A549 (cell line): ENCODE measurements at regions not wholly inside any gene's neighbourhood (a gene's known extent, or its start where the extent isn't known, plus 50 kb on each side); places are given as distances from the start of the nearest gene placed in this dataset.

Experiments used
- ATAC-seq, 2 experiments: fragments of 200-7000 bp in 1 of 2; fragments of >200 bp in 1 of 2; cut with Nextera tagmentation in 1 of 2; cut with Tn5 transposase in 1 of 2; 3 replicates each; pipeline versions ENCODE4 v1.8.0 to v1.9.1; 2018 to 2020; ENCODE audit warnings: mild to moderate bottlenecking in 1 of 2, moderate library complexity in 1 of 2
- CTCF ChIA-PET: fragments of 300-600 bp; sonication (Branson Sonifier 250); formaldehyde crosslinking; extraction: SDS; loops from one replicate; lab custom pipeline; 2021; ENCODE audit warnings: antibody characterized with exemption, inconsistent platforms; lab: Yijun Ruan, JAX
- POLR2A ChIA-PET: fragments of 350-600 bp; formaldehyde crosslinking; extraction: SDS; loops from one replicate; lab custom pipeline; 2021; ENCODE audit warnings: antibody characterized with exemption, inconsistent platforms; lab: Yijun Ruan, JAX
- DNase-seq, 2 experiments: peaks; one replicate each; pipeline versions ENCODE4 v3.0.0 to v3.0.0-alpha.2; 2011 to 2016; ENCODE audit warnings: low read depth in 1 of 2, low spot score in 1 of 2
- FAIRE-seq: peaks from 2 replicates; lab custom pipeline; 2011; peaks lifted over from hg19 to GRCh38; lab: Jason Lieb, UNC
- H3K27ac ChIP-seq, 2 experiments: fragments of >200 bp; sonication (Bioruptor Twin); formaldehyde crosslinking; 3 replicates each; pipeline ENCODE4 v1.5.1; 2016 to 2017
- H3K4me1 ChIP-seq: fragments of >200 bp; sonication (Bioruptor Twin); formaldehyde crosslinking; 3 replicates; pipeline ENCODE4 v1.6.1; 2016
- H3K4me2 ChIP-seq: fragments of >200 bp; sonication (Bioruptor Twin); formaldehyde crosslinking; 3 replicates; pipeline ENCODE4 v1.6.1; 2016
- H3K4me3 ChIP-seq: fragments of >200 bp; sonication (Bioruptor Twin); formaldehyde crosslinking; 3 replicates; pipeline ENCODE4 v1.5.1; 2016
- H3K9me3 ChIP-seq: fragments of >200 bp; sonication (Bioruptor Twin); formaldehyde crosslinking; 3 replicates; pipeline ENCODE4 v1.6.1; 2016
- BHLHE40 ChIP-seq: IDR thresholded peaks from 2 replicates; pipeline ENCODE4 v1.6.1; 2012; ENCODE audit warnings: low read depth, low read length, inconsistent platforms
- CBX2 ChIP-seq: fragments of 200-600 bp; sonication (generic); IDR thresholded peaks from 2 replicates; pipeline ENCODE4 v1.6.1; 2016; ENCODE audit warnings: low read depth, mild to moderate bottlenecking, borderline replicate concordance
- CBX8 ChIP-seq: fragments of 200-600 bp; sonication (generic); IDR thresholded peaks from 2 replicates; pipeline ENCODE4 v1.6.1; 2016
- EHF ChIP-seq: fragments of 250-450 bp; sonication (Bioruptor Pico); IDR thresholded peaks from 2 replicates; pipeline ENCODE4 v1.5.0; 2020; ENCODE audit warnings: mild to moderate bottlenecking
- FOSB ChIP-seq: fragments of 250-450 bp; sonication (Bioruptor Pico); IDR thresholded peaks from 2 replicates; pipeline ENCODE4 v1.5.0; 2020; ENCODE audit warnings: mild to moderate bottlenecking, moderate library complexity
- FOXS1 ChIP-seq: fragments of 250-450 bp; sonication (Bioruptor Pico); IDR thresholded peaks from 2 replicates; pipeline ENCODE4 v1.5.0; 2020; ENCODE audit warnings: mild to moderate bottlenecking, moderate library complexity
- HEYL ChIP-seq: fragments of 250-450 bp; sonication (Bioruptor Pico); IDR thresholded peaks from 2 replicates; pipeline ENCODE4 v1.8.0; 2021; ENCODE audit warnings: mild to moderate bottlenecking, moderate library complexity
- JUNB ChIP-seq: fragments of >200 bp; sonication (Bioruptor Twin); formaldehyde crosslinking; IDR thresholded peaks from 2 replicates; pipeline ENCODE4 v1.6.1; 2016
- KDM5A ChIP-seq: fragments of 200-600 bp; sonication (generic); IDR thresholded peaks from 2 replicates; pipeline ENCODE4 v1.6.1; 2016; ENCODE audit warnings: antibody characterized with exemption, mild to moderate bottlenecking
- MAZ ChIP-seq: fragments of 150-350 bp; IDR thresholded peaks from 2 replicates; pipeline ENCODE4 v1.6.1; 2014; ENCODE audit warnings: antibody characterized with exemption, low read depth, low read length, borderline replicate concordance
- MYC ChIP-seq: IDR thresholded peaks from 2 replicates; pipeline ENCODE4 v1.6.1; 2012; ENCODE audit warnings: mild to moderate bottlenecking, inconsistent platforms, low read length, improper control_type of control experiment, borderline replicate concordance
- NFE2L2 ChIP-seq: fragments of 150-350 bp; conservative IDR thresholded peaks from 2 replicates; pipeline ENCODE4 v1.6.1; 2014; ENCODE audit warnings: low read length
- NPAS2 ChIP-seq: fragments of 250-450 bp; sonication (Bioruptor Pico); IDR thresholded peaks from 2 replicates; pipeline ENCODE4 v1.8.0; 2022; ENCODE audit warnings: mild to moderate bottlenecking, moderate library complexity, borderline replicate concordance
- POLR2AphosphoS2 ChIP-seq: conservative IDR thresholded peaks from 2 replicates; pipeline ENCODE4 v1.6.1; 2012; ENCODE audit warnings: low read length, improper control_type of control experiment, inconsistent platforms
- RAD21 ChIP-seq, 2 experiments: fragments of >200 bp in 1 of 2; sonication (Bioruptor Twin) in 1 of 2; formaldehyde crosslinking in 1 of 2; IDR thresholded peaks in 1 of 2; conservative IDR thresholded peaks in 1 of 2; 2 replicates in 1 of 2; 3 replicates in 1 of 2; pipeline ENCODE4 v1.6.1; 2012 to 2018; ENCODE audit warnings: inconsistent platforms in 1 of 2
- RCOR1 ChIP-seq: fragments of 150-350 bp; IDR thresholded peaks from 2 replicates; pipeline ENCODE4 v1.6.1; 2014; ENCODE audit warnings: antibody characterized with exemption, low read length, low read depth
- SMC3 ChIP-seq: fragments of >200 bp; sonication (Bioruptor Twin); formaldehyde crosslinking; IDR thresholded peaks from 3 replicates; pipeline ENCODE4 v1.6.1; 2018; ENCODE audit warnings: inconsistent platforms
- TP53 ChIP-seq: fragments of 250-450 bp; sonication (Bioruptor Pico); IDR thresholded peaks from 2 replicates; pipeline ENCODE4 v1.5.0; 2021; ENCODE audit warnings: mild to moderate bottlenecking, moderate library complexity
- WGBS: methylation state at CpG from one replicate; pipeline ENCODE4 v1.1.6; 2017; ENCODE audit errors: missing lambda C conversion rate; 5-methylcytosine and 5-hydroxymethylcytosine counted together
- TF ChIP-seq, protein P1 (sequence below): fragments of 150-350 bp; IDR thresholded peaks from 2 replicates; pipeline ENCODE4 v1.6.1; 2014; ENCODE audit warnings: low read depth, mild to moderate bottlenecking, low read length
- TF ChIP-seq, protein P2 (sequence below): fragments of >200 bp; sonication (Bioruptor Twin); formaldehyde crosslinking; IDR thresholded peaks from 3 replicates; pipeline ENCODE4 v1.5.1; 2016
- TF ChIP-seq, protein P3 (sequence below): IDR thresholded peaks from 2 replicates; pipeline ENCODE4 v1.6.1; 2012
- TF ChIP-seq, protein P4 (sequence below): fragments of 250-450 bp; sonication (Bioruptor Pico); IDR thresholded peaks from 2 replicates; pipeline ENCODE4 v1.5.0; 2021; ENCODE audit warnings: mild to moderate bottlenecking, moderate library complexity, borderline replicate concordance

DNA sequence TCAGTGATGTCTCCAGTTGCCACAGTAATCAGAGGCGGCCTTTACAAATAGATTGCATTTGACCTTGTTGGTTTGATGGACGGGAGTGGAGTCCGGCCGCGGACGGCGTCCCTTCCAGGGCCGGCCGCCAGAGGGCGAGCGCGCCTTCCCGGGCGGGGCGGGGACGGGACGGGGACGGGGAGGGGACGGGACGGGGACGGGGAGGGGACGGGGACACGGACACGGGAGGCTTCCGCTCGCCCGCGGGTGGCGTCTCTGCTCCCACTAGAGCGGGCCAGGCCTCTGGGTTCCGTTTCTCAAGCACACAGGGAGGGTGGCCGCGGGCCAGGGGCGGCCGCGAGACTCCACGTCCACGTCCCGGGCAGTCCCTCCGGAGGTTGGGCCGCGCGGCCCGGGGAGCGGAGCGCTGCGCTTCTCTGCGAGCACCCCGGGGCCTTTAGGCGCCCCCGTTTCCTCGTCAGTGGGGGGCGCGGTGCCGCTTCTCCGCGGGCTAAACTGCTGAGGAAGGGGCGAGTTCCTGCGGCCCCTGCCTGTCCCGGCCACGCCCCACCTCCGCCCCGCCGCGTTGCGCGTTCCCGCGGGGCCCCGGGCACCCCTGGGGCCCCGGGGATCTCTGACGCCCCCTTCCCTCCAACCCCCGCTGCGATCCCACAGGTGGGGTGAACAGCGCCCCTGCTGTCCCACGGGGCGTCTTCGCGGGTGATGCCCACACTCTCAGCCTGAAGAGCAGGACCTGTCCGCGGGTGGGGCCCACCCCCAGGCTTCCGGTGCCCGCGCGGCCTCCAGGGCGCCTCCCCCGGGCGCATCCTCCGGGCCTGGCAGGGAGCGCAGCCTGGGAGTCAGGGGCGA, 84.2 kb upstream of the MKI67 start (continued):
- TF ChIP-seq NFE2L2 = no peak
- no peak for TF ChIP-seq JUNB
- no peak for TF ChIP-seq POLR2AphosphoS2
- TF ChIP-seq MAZ = no peak
- TF ChIP-seq HEYL (CRISPR knock-in tag) = no peak
- TF ChIP-seq, protein P1, sequence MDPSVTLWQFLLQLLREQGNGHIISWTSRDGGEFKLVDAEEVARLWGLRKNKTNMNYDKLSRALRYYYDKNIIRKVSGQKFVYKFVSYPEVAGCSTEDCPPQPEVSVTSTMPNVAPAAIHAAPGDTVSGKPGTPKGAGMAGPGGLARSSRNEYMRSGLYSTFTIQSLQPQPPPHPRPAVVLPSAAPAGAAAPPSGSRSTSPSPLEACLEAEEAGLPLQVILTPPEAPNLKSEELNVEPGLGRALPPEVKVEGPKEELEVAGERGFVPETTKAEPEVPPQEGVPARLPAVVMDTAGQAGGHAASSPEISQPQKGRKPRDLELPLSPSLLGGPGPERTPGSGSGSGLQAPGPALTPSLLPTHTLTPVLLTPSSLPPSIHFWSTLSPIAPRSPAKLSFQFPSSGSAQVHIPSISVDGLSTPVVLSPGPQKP = no peak
- peak in 1 of 2 experiments; percentile 45; a peak in 2 of 5 replicates for TF ChIP-seq RAD21 (conservative IDR thresholded peaks at IDR 0.05 in 1 of 2, IDR thresholded peaks at IDR 0.05 in 1 of 2)
- TF ChIP-seq, protein P2, sequence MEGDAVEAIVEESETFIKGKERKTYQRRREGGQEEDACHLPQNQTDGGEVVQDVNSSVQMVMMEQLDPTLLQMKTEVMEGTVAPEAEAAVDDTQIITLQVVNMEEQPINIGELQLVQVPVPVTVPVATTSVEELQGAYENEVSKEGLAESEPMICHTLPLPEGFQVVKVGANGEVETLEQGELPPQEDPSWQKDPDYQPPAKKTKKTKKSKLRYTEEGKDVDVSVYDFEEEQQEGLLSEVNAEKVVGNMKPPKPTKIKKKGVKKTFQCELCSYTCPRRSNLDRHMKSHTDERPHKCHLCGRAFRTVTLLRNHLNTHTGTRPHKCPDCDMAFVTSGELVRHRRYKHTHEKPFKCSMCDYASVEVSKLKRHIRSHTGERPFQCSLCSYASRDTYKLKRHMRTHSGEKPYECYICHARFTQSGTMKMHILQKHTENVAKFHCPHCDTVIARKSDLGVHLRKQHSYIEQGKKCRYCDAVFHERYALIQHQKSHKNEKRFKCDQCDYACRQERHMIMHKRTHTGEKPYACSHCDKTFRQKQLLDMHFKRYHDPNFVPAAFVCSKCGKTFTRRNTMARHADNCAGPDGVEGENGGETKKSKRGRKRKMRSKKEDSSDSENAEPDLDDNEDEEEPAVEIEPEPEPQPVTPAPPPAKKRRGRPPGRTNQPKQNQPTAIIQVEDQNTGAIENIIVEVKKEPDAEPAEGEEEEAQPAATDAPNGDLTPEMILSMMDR = peak; percentile 56
- no peak for TF ChIP-seq CBX2
- TF ChIP-seq, protein P3, sequence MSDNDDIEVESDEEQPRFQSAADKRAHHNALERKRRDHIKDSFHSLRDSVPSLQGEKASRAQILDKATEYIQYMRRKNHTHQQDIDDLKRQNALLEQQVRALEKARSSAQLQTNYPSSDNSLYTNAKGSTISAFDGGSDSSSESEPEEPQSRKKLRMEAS = no peak

DNA sequence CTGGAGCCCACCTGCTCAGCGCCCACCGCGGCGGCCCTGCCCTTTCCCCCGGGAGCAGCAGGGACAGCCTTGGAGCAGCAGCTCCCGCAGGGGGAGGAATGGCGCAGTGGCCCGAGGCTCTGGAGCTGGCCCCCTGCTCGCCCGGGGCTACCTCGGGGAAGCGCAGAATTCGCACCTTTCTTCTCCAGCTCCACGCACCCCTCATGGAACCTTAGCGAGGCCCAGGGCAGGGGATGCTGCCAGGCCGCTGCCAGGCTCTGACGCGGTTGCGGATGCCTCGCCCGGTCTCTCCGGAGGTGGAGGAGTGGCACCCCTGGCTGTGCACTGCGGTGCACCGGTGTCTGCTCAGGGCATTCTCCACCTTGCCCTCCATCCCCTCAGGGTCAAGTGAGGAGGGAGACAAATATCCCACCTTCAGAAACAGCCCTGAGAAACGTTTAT, 84.9 kb upstream of the MKI67 start:
- DNase-seq (no peak), ATAC-seq (0 out of 6 replicates have a peak, but pooled peaks of 1 of the 2 experiments have one; percentile 1), FAIRE-seq (no peak)
- Histone ChIP-seq H3K4me1 (no peaks in the 10 kb centered on the region), H3K4me3 (peak overlapping the region; percentile 91), H3K9me3 (no peaks in the 10 kb centered on the region), H3K4me2 (peak overlapping the region; percentile 83), H3K27ac (peak overlapping the region; percentile 93 to 95)
- WGBS = 81% methylated on average over 20 of the region's 25 CpGs
- ChIA-PET POLR2A (no interaction called here), CTCF (interaction anchor here (0.6 to 3.2 kb wide), 42 partner anchors 8 to 1760 kb away, joined by 3 to 26 read pairs (median 5); no protein-coding TSS in a partner anchor)
- TF ChIP-seq MYC (no peak), FOXS1 (CRISPR knock-in tag) (no peak), CBX8 (no peak), FOSB (no peak), BHLHE40 (no peak), KDM5A (no peak), TP53 (CRISPR knock-in tag) (no peak), RCOR1 (no peak), CBX2 (no peak)
- TF ChIP-seq, protein P3 = no peak

DNA sequence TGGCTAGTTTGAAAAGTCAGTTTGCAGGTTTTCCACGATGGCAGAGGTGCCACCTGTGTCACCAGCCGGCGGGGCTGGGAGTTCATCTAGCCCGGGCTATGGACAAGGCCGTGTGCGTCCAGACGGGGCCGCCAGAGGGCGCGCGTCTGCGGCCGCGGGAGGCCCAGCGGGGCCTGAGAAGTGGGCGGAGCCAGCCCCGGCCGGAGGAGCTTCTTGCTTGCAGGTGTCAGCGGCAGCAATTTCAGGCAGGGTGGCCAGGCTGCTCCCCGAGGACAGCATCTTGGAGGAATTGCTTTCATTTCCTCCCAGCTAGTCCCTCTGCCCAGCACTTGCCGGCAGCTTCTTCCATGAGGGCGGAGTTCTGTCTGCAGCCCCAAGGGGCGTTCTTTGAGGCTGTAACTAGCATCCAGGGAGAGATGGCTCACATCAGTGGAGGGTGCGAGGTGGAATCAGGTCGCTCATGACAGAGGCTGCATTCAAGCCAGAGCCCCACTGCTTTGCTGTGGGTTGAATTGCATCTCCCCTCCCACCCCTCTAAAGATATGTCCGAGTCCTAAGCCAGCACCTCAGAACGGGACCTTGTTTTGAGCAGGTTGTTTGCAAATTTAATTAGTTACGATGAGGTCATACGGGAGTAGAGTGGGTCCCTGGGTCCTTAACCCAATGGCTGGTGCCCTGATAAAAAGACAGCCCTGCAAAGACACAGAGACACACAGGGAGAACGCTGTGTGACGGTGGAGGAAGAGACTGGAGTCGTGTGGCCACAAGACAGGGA, 85.9 kb upstream of the MKI67 start:
- ChIA-PET CTCF (interaction anchor here (0.6 to 3.2 kb wide), 51 partner anchors 10 to 1759 kb away, joined by 3 to 26 read pairs (median 5); no protein-coding TSS in a partner anchor), POLR2A (interaction anchor here (1.3 kb wide), 1 partner anchor 39 kb away, joined by 4 read pairs; no protein-coding TSS in a partner anchor)
- no peaks in the 10 kb centered on the region for H3K9me3 ChIP-seq
- 47% methylated on average over 13 of the region's 32 CpGs for WGBS
- DNase-seq (peak; percentile 79 to 94), ATAC-seq (peak; percentile 74 to 90), FAIRE-seq (no peak)
- H3K4me3 ChIP-seq = peak overlapping the region; percentile 18; the same call in 1 of the 3 replicates
- no peaks in the 10 kb centered on the region for H3K4me1 ChIP-seq
- TF ChIP-seq EHF (CRISPR knock-in tag) = no peak
- TF ChIP-seq, protein P4, sequence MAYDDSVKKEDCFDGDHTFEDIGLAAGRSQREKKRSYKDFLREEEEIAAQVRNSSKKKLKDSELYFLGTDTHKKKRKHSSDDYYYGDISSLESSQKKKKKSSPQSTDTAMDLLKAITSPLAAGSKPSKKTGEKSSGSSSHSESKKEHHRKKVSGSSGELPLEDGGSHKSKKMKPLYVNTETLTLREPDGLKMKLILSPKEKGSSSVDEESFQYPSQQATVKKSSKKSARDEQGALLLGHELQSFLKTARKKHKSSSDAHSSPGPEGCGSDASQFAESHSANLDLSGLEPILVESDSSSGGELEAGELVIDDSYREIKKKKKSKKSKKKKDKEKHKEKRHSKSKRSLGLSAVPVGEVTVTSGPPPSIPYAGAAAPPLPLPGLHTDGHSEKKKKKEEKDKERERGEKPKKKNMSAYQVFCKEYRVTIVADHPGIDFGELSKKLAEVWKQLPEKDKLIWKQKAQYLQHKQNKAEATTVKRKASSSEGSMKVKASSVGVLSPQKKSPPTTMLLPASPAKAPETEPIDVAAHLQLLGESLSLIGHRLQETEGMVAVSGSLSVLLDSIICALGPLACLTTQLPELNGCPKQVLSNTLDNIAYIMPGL (CRISPR knock-in tag) = peak; percentile 29; the same call in 1 of the 2 replicates
- TF ChIP-seq, protein P3 = 0 out of 2 replicates have a peak, but pooled peaks have one; percentile 32
- TF ChIP-seq SMC3 = peak; percentile 70
- TF ChIP-seq RAD21 (conservative IDR thresholded peaks at IDR 0.05 in 1 of 2, IDR thresholded peaks at IDR 0.05 in 1 of 2) = peak; percentile 35 to 57; a peak in 4 of 5 replicates
- TF ChIP-seq, protein P2 = peak; percentile 86
- TF ChIP-seq NPAS2 (CRISPR knock-in tag) = no peak
- H3K27ac ChIP-seq = no peak overlapping the region
- peak overlapping the region; percentile 64 for H3K4me2 ChIP-seq
